HG03025 (cell line): ENCODE measurements at regions not wholly inside any gene's neighbourhood (a gene's known extent, or its start where the extent isn't known, plus 50 kb on each side); places are given as distances from the start of the nearest gene placed in this dataset.

Experiments used
- ATAC-seq: cut with Tn5 transposase; IDR thresholded peaks from one replicate; pipeline ENCODE4 v1.9.1; 2021; ENCODE audit warnings: mild to moderate bottlenecking, moderate library complexity; ENCODE audit not compliant: unreplicated experiment, low FRiP score

GRCh38 chr15:39466750-39467105 lies 114.2 kb upstream of the THBS1 start:
- no peak for ATAC-seq

- ATAC-seq, result no peak
These were observed 112.5 kb upstream of the THBS1 start for GRCh38 chr15:39468331-39468730.

GRCh38 chr15:39468828-39469227 lies 112.1 kb upstream of the THBS1 start:
- ATAC-seq, result no peak

- no peak for ATAC-seq
These were observed 108.9 kb upstream of the THBS1 start for GRCh38 chr15:39471785-39472574.

- ATAC-seq, result no peak
These were observed 108.1 kb upstream of the THBS1 start for GRCh38 chr15:39472621-39473297.

- no peak for ATAC-seq
These were observed 107.5 kb upstream of the THBS1 start for GRCh38 chr15:39473298-39473947.

- ATAC-seq, result no peak
These were observed 106.2 kb upstream of the THBS1 start for GRCh38 chr15:39474657-39475056.

GRCh38 chr15:39478996-39479395 lies 101.9 kb upstream of the THBS1 start:
- ATAC-seq, result no peak

- no peak for ATAC-seq
These were observed 101.0 kb upstream of the THBS1 start for GRCh38 chr15:39479911-39480310.

- no peak for ATAC-seq
These were observed 98.4 kb upstream of the THBS1 start for GRCh38 chr15:39482459-39482858.

GRCh38 chr15:39486621-39487457 lies 94.0 kb upstream of the THBS1 start:
- ATAC-seq, result no peak

- ATAC-seq, result no peak
These were observed 93.5 kb upstream of the THBS1 start for GRCh38 chr15:39487458-39487735.

GRCh38 chr15:39488516-39488915 lies 92.4 kb upstream of the THBS1 start:
- no peak for ATAC-seq

GRCh38 chr15:39488961-39489360 lies 91.9 kb upstream of the THBS1 start:
- no peak for ATAC-seq

- no peak for ATAC-seq
These were observed 89.6 kb upstream of the THBS1 start for GRCh38 chr15:39491115-39491885.

GRCh38 chr15:39491886-39492490 lies 88.9 kb upstream of the THBS1 start:
- ATAC-seq, result no peak

- no peak for ATAC-seq
These were observed 87.3 kb upstream of the THBS1 start for GRCh38 chr15:39493424-39494067.

GRCh38 chr15:39494462-39494861 lies 86.4 kb upstream of the THBS1 start:
- no peak for ATAC-seq
